GM04503 (cell line): ENCODE measurements at regions not wholly inside any gene's neighbourhood (a gene's known extent, or its start where the extent isn't known, plus 50 kb on each side); places are given as distances from the start of the nearest gene placed in this dataset.
"Not testable (repeated sequence)": the region's sequence is repeated elsewhere in the genome, so short reads cannot be mapped to it uniquely, and the experiment has no call there.

Experiments used
- DNase-seq: peaks from one replicate; pipeline ENCODE4 v3.0.0-alpha.2; 2012; ENCODE audit warnings: low read depth

GRCh38 chr2:17061028-17061427 is 395.4 kb upstream of the CYRIA start:
- no peak for DNase-seq

- no peak for DNase-seq
These were observed 393.8 kb upstream of the CYRIA start for GRCh38 chr2:17059458-17059857.

GRCh38 chr2:17058772-17059402 is 393.3 kb upstream of the CYRIA start:
- DNase-seq, result no peak

GRCh38 chr2:17057109-17058017 is 391.7 kb upstream of the CYRIA start:
- no peak for DNase-seq

GRCh38 chr2:17056236-17056635 is 390.6 kb upstream of the CYRIA start:
- DNase-seq, result no peak

- DNase-seq, result no peak
These were observed 386.4 kb upstream of the CYRIA start for GRCh38 chr2:17052001-17052400.

- DNase-seq, result no peak
These were observed 385.9 kb upstream of the CYRIA start for GRCh38 chr2:17051538-17051937.

GRCh38 chr2:17043173-17043572 is 377.5 kb upstream of the CYRIA start:
- DNase-seq, result no peak

- DNase-seq, result no peak
These were observed 370.7 kb upstream of the CYRIA start for GRCh38 chr2:17036361-17036760.

- DNase-seq, result no peak
These were observed 369.4 kb upstream of the CYRIA start for GRCh38 chr2:17035010-17035409.

GRCh38 chr2:17030047-17030446 is 364.4 kb upstream of the CYRIA start:
- DNase-seq, result no peak

GRCh38 chr2:17012297-17012696 is 346.7 kb upstream of the CYRIA start:
- no peak for DNase-seq

GRCh38 chr2:17010104-17010503 is 344.5 kb upstream of the CYRIA start:
- no peak for DNase-seq

- no peak for DNase-seq
These were observed 334.5 kb upstream of the CYRIA start for GRCh38 chr2:17000184-17000482.

GRCh38 chr2:16999347-17000183 is 333.9 kb upstream of the CYRIA start:
- DNase-seq, result no peak

GRCh38 chr2:16978301-16978700 is 312.7 kb upstream of the CYRIA start:
- DNase-seq, result no peak

- no peak for DNase-seq
These were observed 309.1 kb upstream of the CYRIA start for GRCh38 chr2:16974688-16975087.

GRCh38 chr2:16973586-16974286 is 308.1 kb upstream of the CYRIA start:
- no peak for DNase-seq

GRCh38 chr2:16972276-16972675 is 306.6 kb upstream of the CYRIA start:
- DNase-seq, result no peak

- no peak for DNase-seq
These were observed 306.1 kb upstream of the CYRIA start for GRCh38 chr2:16971722-16972234.

- not testable (repeated sequence) for DNase-seq
These were observed 305.3 kb upstream of the CYRIA start for GRCh38 chr2:16970948-16971347.

GRCh38 chr2:16962505-16962904 is 296.9 kb upstream of the CYRIA start:
- no peak for DNase-seq
